CD4-positive, alpha-beta memory T cell (primary cell): ENCODE measurements at regions not wholly inside any gene's neighbourhood (a gene's known extent, or its start where the extent isn't known, plus 50 kb on each side); places are given as distances from the start of the nearest gene placed in this dataset.

Source experiments
- CTCF ChIA-PET: fragments of 350-600 bp; sonication (Branson Sonifier 250); formaldehyde crosslinking; loops from one replicate; lab custom pipeline; 2021; ENCODE audit warnings: inconsistent platforms; ENCODE audit not compliant: partially characterized antibody; lab: Charles Lee
- POLR2A ChIA-PET: fragments of 350-600 bp; sonication (Branson Sonifier 250); formaldehyde crosslinking; loops from one replicate; lab custom pipeline; 2021; ENCODE audit not compliant: partially characterized antibody; lab: Charles Lee
- DNase-seq, 5 donors: peaks; one replicate each; pipeline versions ENCODE4 v3.0.0 to v3.0.0-alpha.2; 2020 to 2022; ENCODE audit warnings: mixed read lengths in 1 of 5
- H3K27ac ChIP-seq: one replicate; pipeline ENCODE4 v1.7.0; 2013; ENCODE audit warnings: low read depth, low read length
- H3K27me3 ChIP-seq: 2 replicates; pipeline ENCODE4 v1.7.0; 2013; ENCODE audit warnings: mild to moderate bottlenecking, low read length, moderate library complexity; ENCODE audit not compliant: insufficient read depth
- H3K36me3 ChIP-seq: 2 replicates; pipeline ENCODE4 v1.7.0; 2013; ENCODE audit warnings: mild to moderate bottlenecking, low read length, moderate library complexity; ENCODE audit not compliant: insufficient read depth
- H3K4me1 ChIP-seq: 2 replicates; pipeline ENCODE4 v1.7.0; 2013; ENCODE audit warnings: mild to moderate bottlenecking, low read length, moderate library complexity; ENCODE audit not compliant: insufficient read depth
- H3K4me3 ChIP-seq, 2 donors: one replicate each; pipeline ENCODE4 v1.7.0; 2013; ENCODE audit warnings: low read length in 2 of 2, mild to moderate bottlenecking in 1 of 2
- H3K9me3 ChIP-seq, 2 donors: one replicate each; pipeline ENCODE4 v1.7.0; 2013; ENCODE audit warnings: low read length in 2 of 2, control low read depth in 1 of 2; ENCODE audit not compliant: control insufficient read depth in 1 of 2
- H3K27ac Mint-ChIP-seq, 7 donors: one replicate each; pipeline ENCODE4 v1.8.0; 2020 to 2021; ENCODE audit warnings: mixed read lengths in 7 of 7, mild to moderate bottlenecking in 6 of 7, inconsistent platforms in 3 of 7, moderate library complexity in 3 of 7
- H3K27me3 Mint-ChIP-seq, 2 donors: one replicate each; pipeline ENCODE4 v1.8.0; 2020 to 2021; ENCODE audit warnings: mixed read lengths in 2 of 2
- H3K36me3 Mint-ChIP-seq, 2 donors: one replicate each; pipeline ENCODE4 v1.8.0; 2020 to 2021; ENCODE audit warnings: mixed read lengths in 2 of 2, inconsistent platforms in 1 of 2, mild to moderate bottlenecking in 1 of 2
- H3K4me1 Mint-ChIP-seq, 4 donors: one replicate each; pipeline ENCODE4 v1.8.0; 2020 to 2021; ENCODE audit warnings: mixed read lengths in 4 of 4, mild to moderate bottlenecking in 1 of 4
- H3K4me3 Mint-ChIP-seq, 8 donors: one replicate each; pipeline ENCODE4 v1.8.0; 2020 to 2021; ENCODE audit warnings: mixed read lengths in 8 of 8, mild to moderate bottlenecking in 7 of 8, moderate library complexity in 6 of 8, inconsistent platforms in 3 of 8
- H3K9me3 Mint-ChIP-seq, 8 donors: one replicate each; pipeline ENCODE4 v1.8.0; 2020 to 2021; ENCODE audit warnings: mixed read lengths in 8 of 8, mild to moderate bottlenecking in 5 of 8, inconsistent platforms in 3 of 8, moderate library complexity in 1 of 8
- intact Hi-C: fragments of 100-400 bp; cut with micrococcal nuclease; formaldehyde crosslinking; loops from one replicate; pipeline ENCODE4 v1.15.1; 2023

- Histone ChIP-seq H3K9me3 (no peaks in the 10 kb centered on the region), H3K27me3 (no peaks in the 10 kb centered on the region), H3K4me3 (no peak overlapping the region), H3K36me3 (no peaks in the 10 kb centered on the region), H3K4me1 (no peaks in the 10 kb centered on the region), H3K27ac (no peak overlapping the region)
- Mint-ChIP-seq H3K9me3 (peaks cover 0 to 2% (median 0%) of the 10 kb centered on the region in 8 donors), H3K36me3 (no peaks in the 10 kb centered on the region), H3K27me3 (no peaks in the 10 kb centered on the region), H3K27ac (no peak overlapping the region), H3K4me1 (no peaks in the 10 kb centered on the region), H3K4me3 (no peak overlapping the region)
- CTCF ChIA-PET = no interaction called here
- POLR2A ChIA-PET = no interaction called here
- intact Hi-C loops = no loop called here
- no peak for DNase-seq
Measured at GRCh38 chr4:158331863-158332262, 121.6 kb downstream of the TMEM144 start.

DNA sequence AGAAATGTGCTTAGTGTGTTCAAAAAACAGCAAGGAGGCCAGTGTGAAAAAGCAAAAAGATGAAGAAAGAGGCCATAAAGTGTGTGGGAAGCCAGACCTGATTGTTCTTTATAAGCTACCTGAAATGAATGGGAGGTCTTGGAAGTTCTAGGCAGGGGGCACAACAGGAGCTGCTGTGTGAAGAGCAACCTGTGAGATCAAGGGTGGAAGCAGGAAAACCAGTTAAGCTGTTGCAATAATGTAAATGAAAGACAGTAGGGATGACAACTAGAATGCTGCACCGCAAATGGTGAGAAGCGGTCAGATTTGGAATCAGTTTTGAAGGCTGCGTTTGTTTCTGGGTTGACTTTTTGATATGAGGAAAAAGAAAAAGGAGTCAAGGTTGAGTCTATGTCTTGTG, 123.5 kb downstream of the TMEM144 start:
- H3K4me1 Mint-ChIP-seq = no peaks in the 10 kb centered on the region
- no peak for DNase-seq
- Histone ChIP-seq H3K4me3 (no peak overlapping the region), H3K9me3 (no peaks in the 10 kb centered on the region), H3K36me3 (no peaks in the 10 kb centered on the region), H3K27ac (no peak overlapping the region), H3K27me3 (no peaks in the 10 kb centered on the region), H3K4me1 (no peaks in the 10 kb centered on the region)
- peaks cover 0 to 2% (median 0%) of the 10 kb centered on the region in 8 donors for H3K9me3 Mint-ChIP-seq
- intact Hi-C loops = no loop called here
- CTCF ChIA-PET = no interaction called here
- H3K27ac Mint-ChIP-seq = no peak overlapping the region
- H3K36me3 Mint-ChIP-seq = no peaks in the 10 kb centered on the region
- no peak overlapping the region for H3K4me3 Mint-ChIP-seq
- H3K27me3 Mint-ChIP-seq = no peaks in the 10 kb centered on the region
- POLR2A ChIA-PET = no interaction called here

GRCh38 chr4:158341896-158342295, 131.6 kb downstream of the TMEM144 start:
- Mint-ChIP-seq H3K4me3 (no peak overlapping the region), H3K27me3 (no peaks in the 10 kb centered on the region), H3K4me1 (no peaks in the 10 kb centered on the region), H3K36me3 (no peaks in the 10 kb centered on the region), H3K9me3 (peaks cover 0 to 3% (median 0%) of the 10 kb centered on the region in 8 donors), H3K27ac (no peak overlapping the region)
- H3K4me1 ChIP-seq = no peaks in the 10 kb centered on the region
- H3K27ac ChIP-seq = no peak overlapping the region
- CTCF ChIA-PET = no interaction called here
- H3K36me3 ChIP-seq = no peaks in the 10 kb centered on the region
- intact Hi-C loops = no loop called here
- H3K27me3 ChIP-seq = no peaks in the 10 kb centered on the region
- DNase-seq = no peak
- H3K4me3 ChIP-seq = no peak overlapping the region
- POLR2A ChIA-PET = no interaction called here
- H3K9me3 ChIP-seq = no peaks in the 10 kb centered on the region

DNA sequence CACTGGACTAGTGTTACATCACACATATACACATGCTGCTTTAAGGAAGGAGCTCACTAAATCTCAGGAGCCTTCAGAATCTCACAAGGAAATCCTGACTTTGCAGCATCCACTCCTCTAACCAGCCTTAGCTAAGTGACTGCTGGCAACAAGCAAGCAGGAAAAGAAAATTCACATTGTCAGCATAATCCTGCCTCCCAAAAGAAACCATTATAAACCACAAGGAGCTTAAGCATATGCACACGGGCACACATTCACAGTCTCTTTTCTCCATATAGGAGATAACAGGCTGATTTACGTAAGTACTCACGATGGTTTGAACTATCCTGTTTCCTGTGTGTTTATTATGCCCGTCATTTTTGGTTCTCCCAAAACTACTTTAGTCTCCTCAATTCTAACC, 136.3 kb downstream of the TMEM144 start:
- CTCF ChIA-PET = no interaction called here
- no peak overlapping the region for H3K27ac Mint-ChIP-seq
- no peaks in the 10 kb centered on the region for H3K27me3 Mint-ChIP-seq
- Histone ChIP-seq H3K27me3 (no peaks in the 10 kb centered on the region), H3K4me3 (no peak overlapping the region), H3K4me1 (no peaks in the 10 kb centered on the region), H3K27ac (no peak overlapping the region), H3K9me3 (no peaks in the 10 kb centered on the region), H3K36me3 (no peaks in the 10 kb centered on the region)
- H3K4me3 Mint-ChIP-seq = no peak overlapping the region
- H3K36me3 Mint-ChIP-seq = no peaks in the 10 kb centered on the region
- intact Hi-C loops = no loop called here
- no peaks in the 10 kb centered on the region for H3K4me1 Mint-ChIP-seq
- peaks cover 0 to 2% (median 0%) of the 10 kb centered on the region in 8 donors for H3K9me3 Mint-ChIP-seq
- no peak for DNase-seq
- POLR2A ChIA-PET = no interaction called here

DNA sequence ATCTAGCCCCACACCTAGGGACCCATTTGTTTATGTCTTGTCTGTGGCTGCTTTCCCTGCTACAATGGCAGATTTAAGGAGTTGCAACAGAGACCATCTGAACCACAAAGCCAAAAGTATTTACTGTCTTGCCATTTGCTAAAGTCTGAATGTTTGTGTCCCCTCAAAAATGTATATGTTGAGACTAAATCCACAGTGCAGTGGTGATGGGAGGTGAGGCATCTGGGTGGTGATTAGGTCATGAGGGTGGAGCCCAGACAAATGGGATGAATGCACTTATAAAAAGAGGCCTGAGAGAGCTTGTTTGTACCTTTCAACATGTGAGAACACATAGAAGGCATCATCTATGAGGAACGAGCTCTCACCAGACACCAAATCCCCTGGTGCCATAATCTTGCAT, 137.3 kb downstream of the TMEM144 start:
- H3K27ac ChIP-seq = no peak overlapping the region
- H3K27me3 ChIP-seq = no peaks in the 10 kb centered on the region
- no peaks in the 10 kb centered on the region for H3K4me1 ChIP-seq
- DNase-seq = no peak
- Mint-ChIP-seq H3K27ac (no peak overlapping the region), H3K36me3 (no peaks in the 10 kb centered on the region), H3K4me3 (no peak overlapping the region), H3K9me3 (peaks cover 0 to 2% (median 0%) of the 10 kb centered on the region in 8 donors), H3K27me3 (no peaks in the 10 kb centered on the region), H3K4me1 (no peaks in the 10 kb centered on the region)
- CTCF ChIA-PET = no interaction called here
- H3K36me3 ChIP-seq = no peaks in the 10 kb centered on the region
- intact Hi-C loops = no loop called here
- POLR2A ChIA-PET = no interaction called here
- H3K4me3 ChIP-seq = no peak overlapping the region
- H3K9me3 ChIP-seq = no peaks in the 10 kb centered on the region

DNA sequence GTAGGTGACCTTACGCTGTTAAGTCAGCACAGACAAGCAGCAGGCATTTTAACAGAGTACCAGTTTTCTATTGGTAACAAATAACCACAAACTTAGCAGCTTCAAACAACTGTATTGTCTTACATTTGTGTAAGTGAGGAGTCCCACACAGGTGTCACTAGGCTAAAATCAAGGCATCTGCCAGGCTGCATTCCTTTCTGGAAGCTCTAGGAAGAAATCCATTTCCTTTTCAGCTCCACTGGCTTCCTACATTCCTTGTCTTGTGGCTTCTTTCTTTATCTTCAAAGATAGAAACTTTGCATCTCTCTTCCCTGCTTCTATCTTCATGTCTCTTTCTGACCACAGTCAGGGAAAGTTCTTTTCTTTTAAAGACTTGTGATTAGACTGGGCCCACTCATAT, 139.9 kb downstream of the TMEM144 start:
- Mint-ChIP-seq H3K36me3 (no peaks in the 10 kb centered on the region), H3K27ac (no peak overlapping the region), H3K9me3 (peaks cover 0 to 2% (median 0%) of the 10 kb centered on the region in 8 donors), H3K27me3 (no peaks in the 10 kb centered on the region), H3K4me3 (no peak overlapping the region), H3K4me1 (no peaks in the 10 kb centered on the region)
- ChIA-PET POLR2A (no interaction called here), CTCF (no interaction called here)
- Histone ChIP-seq H3K9me3 (no peaks in the 10 kb centered on the region), H3K4me3 (no peak overlapping the region), H3K36me3 (no peaks in the 10 kb centered on the region), H3K4me1 (no peaks in the 10 kb centered on the region), H3K27me3 (no peaks in the 10 kb centered on the region), H3K27ac (no peak overlapping the region)
- DNase-seq = no peak
- intact Hi-C loops = no loop called here

GRCh38 chr4:158353541-158354304, 143.4 kb downstream of the TMEM144 start:
- H3K4me3 Mint-ChIP-seq = no peak overlapping the region
- POLR2A ChIA-PET = no interaction called here
- no peak overlapping the region for H3K27ac ChIP-seq
- no peak overlapping the region for H3K4me3 ChIP-seq
- H3K36me3 Mint-ChIP-seq = no peaks in the 10 kb centered on the region
- DNase-seq = no peak
- CTCF ChIA-PET = no interaction called here
- peaks cover 0 to 19% (median 7%) of the 10 kb centered on the region in 8 donors for H3K9me3 Mint-ChIP-seq
- H3K4me1 Mint-ChIP-seq = no peaks in the 10 kb centered on the region
- H3K27me3 ChIP-seq = no peaks in the 10 kb centered on the region
- no peak overlapping the region for H3K27ac Mint-ChIP-seq
- no peaks in the 10 kb centered on the region for H3K9me3 ChIP-seq
- intact Hi-C loops = no loop called here
- no peaks in the 10 kb centered on the region for H3K4me1 ChIP-seq
- no peaks in the 10 kb centered on the region for H3K36me3 ChIP-seq
- H3K27me3 Mint-ChIP-seq = peaks cover 0 to 2% of the 10 kb centered on the region in 2 donors
